Lower lobe of right lung (tissue), 2 donors: ENCODE measurements at regions not wholly inside any gene's neighbourhood (a gene's known extent, or its start where the extent isn't known, plus 50 kb on each side); places are given as distances from the start of the nearest gene placed in this dataset.

Source experiments
- ATAC-seq, 2 donors: fragments of 200-7000 bp; cut with Tn5 transposase; one replicate each; pipeline ENCODE4 v1.9.1; 2020 to 2022; ENCODE audit warnings: mild to moderate bottlenecking in 2 of 2, moderate library complexity in 2 of 2
- DNase-seq: peaks from one replicate; pipeline ENCODE4 v3.0.0-alpha.2; 2020
- H3K27ac ChIP-seq: fragments of 200-600 bp; one replicate; pipeline ENCODE4 v1.8.0; 2022
- H3K27me3 ChIP-seq: fragments of 200-600 bp; one replicate; pipeline ENCODE4 v1.8.0; 2022; ENCODE audit warnings: low read depth
- H3K36me3 ChIP-seq: fragments of 200-600 bp; one replicate; pipeline ENCODE4 v1.8.0; 2022; ENCODE audit warnings: mild to moderate bottlenecking
- H3K4me1 ChIP-seq: fragments of 200-600 bp; one replicate; pipeline ENCODE4 v1.8.0; 2022
- H3K4me3 ChIP-seq: fragments of 200-600 bp; one replicate; pipeline ENCODE4 v1.8.0; 2022; ENCODE audit warnings: mild to moderate bottlenecking
- H3K9me3 ChIP-seq: fragments of 200-600 bp; one replicate; pipeline ENCODE4 v1.8.0; 2022
- intact Hi-C: fragments of 100-400 bp; cut with DNase I; formaldehyde crosslinking; loops from one replicate; pipeline ENCODE4 v1.11.0; 2022
- TF ChIP-seq, protein P1 (sequence below): fragments of 200-600 bp; IDR thresholded peaks from one replicate; pipeline ENCODE4 v1.8.0; 2022; ENCODE audit warnings: antibody characterized with exemption, mild to moderate bottlenecking
- donor health status: DM: no; HTN: yes; CAD: no; lungs with severe emphysema.

GRCh38 chr2:6352906-6353515 is 512.7 kb downstream of the CMPK2 start:
- no peak overlapping the region for H3K4me3 ChIP-seq
- DNase-seq: peak; percentile 57
- ATAC-seq: peak; percentile 82 to 90
- H3K27me3 ChIP-seq: no peaks in the 10 kb centered on the region
- TF ChIP-seq, protein P1, sequence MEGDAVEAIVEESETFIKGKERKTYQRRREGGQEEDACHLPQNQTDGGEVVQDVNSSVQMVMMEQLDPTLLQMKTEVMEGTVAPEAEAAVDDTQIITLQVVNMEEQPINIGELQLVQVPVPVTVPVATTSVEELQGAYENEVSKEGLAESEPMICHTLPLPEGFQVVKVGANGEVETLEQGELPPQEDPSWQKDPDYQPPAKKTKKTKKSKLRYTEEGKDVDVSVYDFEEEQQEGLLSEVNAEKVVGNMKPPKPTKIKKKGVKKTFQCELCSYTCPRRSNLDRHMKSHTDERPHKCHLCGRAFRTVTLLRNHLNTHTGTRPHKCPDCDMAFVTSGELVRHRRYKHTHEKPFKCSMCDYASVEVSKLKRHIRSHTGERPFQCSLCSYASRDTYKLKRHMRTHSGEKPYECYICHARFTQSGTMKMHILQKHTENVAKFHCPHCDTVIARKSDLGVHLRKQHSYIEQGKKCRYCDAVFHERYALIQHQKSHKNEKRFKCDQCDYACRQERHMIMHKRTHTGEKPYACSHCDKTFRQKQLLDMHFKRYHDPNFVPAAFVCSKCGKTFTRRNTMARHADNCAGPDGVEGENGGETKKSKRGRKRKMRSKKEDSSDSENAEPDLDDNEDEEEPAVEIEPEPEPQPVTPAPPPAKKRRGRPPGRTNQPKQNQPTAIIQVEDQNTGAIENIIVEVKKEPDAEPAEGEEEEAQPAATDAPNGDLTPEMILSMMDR: peak; percentile 62
- H3K9me3 ChIP-seq: no peaks in the 10 kb centered on the region
- H3K4me1 ChIP-seq: no peaks in the 10 kb centered on the region
- intact Hi-C loops: no loop called here
- no peak overlapping the region for H3K27ac ChIP-seq
- no peaks in the 10 kb centered on the region for H3K36me3 ChIP-seq

- no peak for ATAC-seq
Observed at GRCh38 chr2:6353669-6354068, 512.0 kb downstream of the CMPK2 start.

GRCh38 chr2:6354546-6354945 is 511.2 kb downstream of the CMPK2 start:
- H3K9me3 ChIP-seq: no peaks in the 10 kb centered on the region
- no peak overlapping the region for H3K4me3 ChIP-seq
- no peak for ATAC-seq
- no peaks in the 10 kb centered on the region for H3K27me3 ChIP-seq
- TF ChIP-seq, protein P1: no peak
- H3K27ac ChIP-seq: no peak overlapping the region
- no peak for DNase-seq
- no peaks in the 10 kb centered on the region for H3K36me3 ChIP-seq
- intact Hi-C loops: no loop called here
- H3K4me1 ChIP-seq: no peaks in the 10 kb centered on the region

More at GRCh38 chr2:6353669-6354068, 512.0 kb downstream of the CMPK2 start:
- H3K27ac ChIP-seq: no peak overlapping the region
- no peak for DNase-seq
- no peak overlapping the region for H3K4me3 ChIP-seq
- no peaks in the 10 kb centered on the region for H3K36me3 ChIP-seq
- TF ChIP-seq, protein P1: no peak
- H3K27me3 ChIP-seq: no peaks in the 10 kb centered on the region
- no peaks in the 10 kb centered on the region for H3K4me1 ChIP-seq
- intact Hi-C loops: no loop called here
- no peaks in the 10 kb centered on the region for H3K9me3 ChIP-seq

GRCh38 chr2:6355886-6356761 is 509.6 kb downstream of the CMPK2 start:
- H3K36me3 ChIP-seq: no peaks in the 10 kb centered on the region
- no peaks in the 10 kb centered on the region for H3K27me3 ChIP-seq
- TF ChIP-seq, protein P1: no peak
- no peaks in the 10 kb centered on the region for H3K9me3 ChIP-seq
- no peak overlapping the region for H3K27ac ChIP-seq
- intact Hi-C loops: no loop called here
- ATAC-seq (peak in 1 of 2 donors; percentile 7), DNase-seq (no peak)
- no peaks in the 10 kb centered on the region for H3K4me1 ChIP-seq
- no peak overlapping the region for H3K4me3 ChIP-seq

DNA sequence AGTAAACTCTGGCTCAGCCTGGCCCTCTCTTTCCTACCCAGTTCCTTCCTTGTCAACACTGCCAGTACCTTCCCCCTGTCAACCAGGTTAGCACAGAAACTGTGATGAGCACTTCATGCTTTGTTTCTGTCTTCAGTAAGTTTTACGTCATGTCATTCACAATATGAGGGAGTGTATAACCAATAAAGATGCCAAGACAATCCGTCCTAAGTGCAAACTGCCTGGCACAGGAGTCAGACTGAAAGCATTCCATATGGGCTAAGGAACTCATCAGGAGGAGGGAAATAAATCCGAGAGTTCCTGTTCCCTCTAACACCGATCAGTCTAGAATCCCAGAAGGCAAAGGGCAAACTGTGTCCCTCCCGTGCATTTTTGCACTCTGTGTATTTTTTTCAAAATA is 507.2 kb downstream of the CMPK2 start:
- DNase-seq (no peak), ATAC-seq (no peak)
- TF ChIP-seq, protein P1: no peak
- no peak overlapping the region for H3K27ac ChIP-seq
- H3K4me1 ChIP-seq: no peaks in the 10 kb centered on the region
- H3K4me3 ChIP-seq: no peak overlapping the region
- intact Hi-C loops: no loop called here
- H3K9me3 ChIP-seq: no peaks in the 10 kb centered on the region
- no peaks in the 10 kb centered on the region for H3K36me3 ChIP-seq
- no peaks in the 10 kb centered on the region for H3K27me3 ChIP-seq
